GM20000 (cell line): ENCODE measurements at regions not wholly inside any gene's neighbourhood (a gene's known extent, or its start where the extent isn't known, plus 50 kb on each side); places are given as distances from the start of the nearest gene placed in this dataset.
A peak's percentile ranks its signal among the peaks of the same experiment; 100 is the strongest.

Source experiments
- DNase-seq: peaks from one replicate; pipeline ENCODE4 v3.0.0; 2012; ENCODE audit warnings: low spot score
- TF ChIP-seq, protein P1 (sequence below): IDR thresholded peaks from 2 replicates; pipeline ENCODE4 v1.5.1; 2012; ENCODE audit warnings: mild to moderate bottlenecking, control low read depth; ENCODE audit errors: extremely low read depth, missing control alignments

DNA sequence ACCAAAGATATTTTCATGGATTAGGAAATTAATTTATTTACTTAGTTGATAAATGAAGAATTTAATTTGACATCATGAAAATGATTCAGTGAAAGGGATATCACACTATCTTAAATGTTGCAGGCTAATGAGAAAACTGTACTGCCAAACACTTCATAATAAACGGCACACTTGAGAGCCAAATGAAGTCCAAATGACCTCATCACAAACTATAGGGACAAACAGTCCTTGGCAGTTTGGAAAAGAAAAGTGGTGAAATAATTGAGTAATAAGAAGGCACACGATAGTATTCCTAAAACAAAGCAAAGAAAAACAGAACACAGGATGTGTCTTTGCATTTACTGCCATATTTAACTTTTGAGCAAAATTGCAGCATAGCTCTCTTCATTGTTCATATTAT is 116.9 kb upstream of the TLR4 start:
- no peak for DNase-seq
- TF ChIP-seq, protein P1, sequence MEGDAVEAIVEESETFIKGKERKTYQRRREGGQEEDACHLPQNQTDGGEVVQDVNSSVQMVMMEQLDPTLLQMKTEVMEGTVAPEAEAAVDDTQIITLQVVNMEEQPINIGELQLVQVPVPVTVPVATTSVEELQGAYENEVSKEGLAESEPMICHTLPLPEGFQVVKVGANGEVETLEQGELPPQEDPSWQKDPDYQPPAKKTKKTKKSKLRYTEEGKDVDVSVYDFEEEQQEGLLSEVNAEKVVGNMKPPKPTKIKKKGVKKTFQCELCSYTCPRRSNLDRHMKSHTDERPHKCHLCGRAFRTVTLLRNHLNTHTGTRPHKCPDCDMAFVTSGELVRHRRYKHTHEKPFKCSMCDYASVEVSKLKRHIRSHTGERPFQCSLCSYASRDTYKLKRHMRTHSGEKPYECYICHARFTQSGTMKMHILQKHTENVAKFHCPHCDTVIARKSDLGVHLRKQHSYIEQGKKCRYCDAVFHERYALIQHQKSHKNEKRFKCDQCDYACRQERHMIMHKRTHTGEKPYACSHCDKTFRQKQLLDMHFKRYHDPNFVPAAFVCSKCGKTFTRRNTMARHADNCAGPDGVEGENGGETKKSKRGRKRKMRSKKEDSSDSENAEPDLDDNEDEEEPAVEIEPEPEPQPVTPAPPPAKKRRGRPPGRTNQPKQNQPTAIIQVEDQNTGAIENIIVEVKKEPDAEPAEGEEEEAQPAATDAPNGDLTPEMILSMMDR = no peak

DNA sequence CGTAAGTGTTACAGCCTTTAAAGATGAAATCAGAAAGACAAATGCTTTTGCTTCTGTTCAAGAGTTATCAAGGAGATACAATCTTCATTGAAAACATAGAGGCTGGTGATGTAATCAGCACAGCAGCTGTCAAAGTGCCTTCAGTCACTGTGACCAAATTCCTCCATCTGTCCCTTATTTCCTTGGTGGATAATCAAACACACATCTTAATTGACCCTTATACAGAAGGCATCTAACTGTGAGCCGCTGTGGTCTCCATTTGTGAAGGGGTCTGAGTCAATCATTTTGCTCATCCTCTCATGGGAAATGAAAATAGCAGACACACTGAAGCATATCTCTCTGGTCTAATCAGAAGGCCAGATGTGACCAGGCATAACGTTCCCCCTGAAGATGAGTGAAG is 130.1 kb upstream of the TLR4 start:
- TF ChIP-seq, protein P1 = no peak
- no peak for DNase-seq

DNA sequence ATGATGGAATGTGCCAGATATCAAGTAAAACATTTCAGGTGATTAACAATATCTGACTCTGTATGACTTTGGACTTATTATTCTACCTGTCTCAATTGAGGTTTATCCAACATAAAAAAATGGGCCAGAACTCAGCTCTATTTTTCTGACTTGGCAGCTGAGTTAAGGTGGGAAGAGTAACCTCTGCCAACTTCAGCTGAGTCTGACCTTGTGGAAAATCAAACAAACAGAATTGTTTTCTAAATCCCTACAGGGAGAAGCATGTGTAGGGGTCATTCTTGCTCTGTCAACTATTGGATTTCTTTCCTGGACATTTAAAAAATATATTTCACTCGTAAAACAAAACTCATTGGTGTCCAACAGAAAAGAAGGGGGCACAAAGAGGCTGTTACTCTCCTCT is 139.4 kb upstream of the TLR4 start:
- no peak for DNase-seq

DNA sequence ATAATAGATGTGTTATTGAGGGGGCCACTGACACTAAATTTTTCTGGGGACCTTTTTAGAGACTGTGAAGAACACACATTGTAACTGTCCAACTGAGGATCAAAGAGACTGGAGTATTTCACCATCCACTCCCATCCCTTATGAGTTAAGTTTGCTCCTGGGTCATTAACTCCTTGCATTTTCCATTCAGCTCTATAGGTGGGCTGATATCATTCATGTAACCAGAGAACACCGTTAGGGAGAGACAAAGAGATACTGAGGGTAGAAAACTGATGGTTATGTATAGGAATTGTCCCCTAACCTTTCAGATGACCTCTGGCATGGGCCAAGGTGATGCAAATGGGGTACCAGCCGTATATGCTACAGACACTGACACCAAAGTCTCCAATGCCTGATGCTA is 142.4 kb upstream of the TLR4 start:
- no peak for DNase-seq
- TF ChIP-seq, protein P1 = no peak

More for the DNA sequence above, 139.4 kb upstream of the TLR4 start:
- TF ChIP-seq, protein P1 = no peak

DNA sequence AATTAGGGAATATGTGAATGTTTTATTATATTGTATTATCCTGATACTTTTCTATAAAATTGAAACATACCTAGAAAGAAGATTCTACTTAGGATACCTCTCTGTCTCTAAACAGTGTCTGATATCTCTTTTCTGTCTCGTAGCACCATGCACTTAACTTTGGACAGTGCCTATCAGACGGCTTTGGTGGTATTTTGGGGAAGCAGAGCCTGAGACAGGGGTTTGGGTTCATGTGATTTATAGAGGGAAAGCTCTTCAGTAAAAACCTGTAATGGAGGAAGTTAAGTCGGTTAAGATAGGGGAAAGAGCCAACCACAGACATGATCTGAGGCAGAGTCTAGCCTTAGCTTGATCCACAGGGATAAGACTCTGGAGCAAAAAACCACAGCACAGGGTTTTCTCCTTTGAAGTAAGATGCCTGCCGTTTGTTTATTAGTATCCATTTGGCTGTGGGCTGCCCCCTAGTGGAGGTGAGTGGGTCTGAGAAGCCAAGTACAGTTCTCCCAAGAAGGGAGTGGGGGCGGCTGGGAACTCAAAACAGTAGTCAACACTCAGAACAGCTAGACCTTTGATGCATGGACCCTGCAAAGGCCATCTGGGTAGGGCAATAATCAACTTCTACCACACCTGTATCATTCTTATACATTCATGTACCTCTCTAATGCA is 141.2 kb upstream of the ASTN2 start:
- TF ChIP-seq, protein P1 = peak; percentile 65
- DNase-seq = peak; percentile 49

DNA sequence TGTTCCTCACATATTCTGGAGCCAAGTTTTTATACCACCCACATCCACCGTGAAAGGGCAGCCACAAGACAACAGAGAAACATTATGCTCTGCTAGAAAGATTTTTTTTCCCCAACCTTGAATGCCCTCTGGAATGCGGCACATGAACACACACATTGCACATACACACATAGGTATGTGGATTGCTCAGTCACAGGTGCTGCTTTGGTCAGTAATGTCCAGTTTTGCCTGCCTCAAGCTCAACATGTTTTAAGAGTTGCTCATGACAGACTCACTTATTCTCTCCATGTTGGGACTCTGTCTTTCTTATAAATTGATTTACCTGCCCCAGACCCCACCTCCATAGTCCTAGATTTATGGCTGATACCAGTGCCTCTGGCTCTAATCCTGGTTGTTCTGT is 138.0 kb upstream of the ASTN2 start:
- TF ChIP-seq, protein P1 = no peak
- no peak for DNase-seq

DNA sequence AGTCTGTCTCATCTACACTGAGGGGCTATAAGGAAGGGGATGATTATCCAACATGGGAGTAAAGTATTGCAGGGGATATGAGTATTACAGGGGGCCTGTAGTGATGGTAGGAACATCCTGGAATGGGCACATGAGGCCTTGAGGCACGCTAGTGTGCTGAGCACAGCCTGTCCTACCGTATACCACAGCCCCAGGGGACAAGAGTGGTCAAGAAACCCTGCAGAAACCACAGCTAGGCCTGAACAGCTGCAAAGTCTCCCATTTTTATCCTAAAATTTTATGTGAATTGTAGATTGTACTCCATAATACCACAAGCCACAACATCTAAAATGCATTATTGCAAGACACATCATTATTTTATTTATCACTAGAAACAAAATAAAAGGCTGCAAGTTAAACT is 136.3 kb upstream of the ASTN2 start:
- DNase-seq = no peak
- TF ChIP-seq, protein P1 = no peak
